HG03097 (cell line): ENCODE measurements at regions not wholly inside any gene's neighbourhood (a gene's known extent, or its start where the extent isn't known, plus 50 kb on each side); places are given as distances from the start of the nearest gene placed in this dataset.

Experiments
- ATAC-seq: cut with Tn5 transposase; IDR thresholded peaks from one replicate; pipeline ENCODE4 v1.9.1; 2021; ENCODE audit not compliant: unreplicated experiment, low FRiP score

- no peak for ATAC-seq
Measured at GRCh38 chr9:106305428-106306133, 557.4 kb upstream of the ZNF462 start.

GRCh38 chr9:106307670-106308069 lies 555.3 kb upstream of the ZNF462 start:
- no peak for ATAC-seq

DNA sequence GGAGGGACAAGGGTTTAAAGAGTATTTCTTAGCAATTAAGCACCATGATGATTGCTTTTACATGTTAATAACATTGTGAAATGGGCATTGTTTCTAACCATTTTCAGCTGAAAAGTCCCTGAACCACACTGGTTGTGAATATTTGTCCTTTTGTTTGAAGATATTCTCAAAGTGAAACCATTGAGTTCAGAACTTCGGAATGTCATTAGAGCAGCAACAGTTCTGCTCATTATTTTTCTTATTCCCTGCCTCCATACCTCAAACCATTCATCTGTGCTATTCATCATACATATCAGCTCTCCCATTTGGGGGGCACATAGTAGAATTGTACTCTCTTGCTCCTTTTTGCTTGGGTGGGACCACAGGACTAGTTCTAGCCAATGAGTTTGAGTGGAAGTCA lies 553.0 kb upstream of the ZNF462 start:
- ATAC-seq, result no peak

DNA sequence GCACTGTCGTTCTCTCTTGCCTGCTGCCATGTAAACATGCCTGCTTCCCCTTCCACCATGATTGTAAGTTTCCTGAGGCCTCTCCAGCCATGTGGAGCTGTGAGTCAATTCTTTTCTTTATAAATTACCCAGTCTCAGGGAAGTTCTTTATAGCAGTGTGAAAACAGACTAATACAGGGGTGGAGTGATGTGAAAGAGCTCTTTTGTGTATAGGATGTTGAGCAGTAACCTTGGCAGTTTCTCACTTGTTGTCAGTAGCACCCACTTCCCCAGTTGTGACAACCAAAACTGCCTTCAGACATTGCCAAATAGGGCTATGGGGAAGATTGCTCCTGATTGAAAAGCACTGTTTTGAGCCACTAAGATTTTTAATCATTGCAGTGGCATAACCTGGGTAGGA lies 552.2 kb upstream of the ZNF462 start:
- no peak for ATAC-seq

DNA sequence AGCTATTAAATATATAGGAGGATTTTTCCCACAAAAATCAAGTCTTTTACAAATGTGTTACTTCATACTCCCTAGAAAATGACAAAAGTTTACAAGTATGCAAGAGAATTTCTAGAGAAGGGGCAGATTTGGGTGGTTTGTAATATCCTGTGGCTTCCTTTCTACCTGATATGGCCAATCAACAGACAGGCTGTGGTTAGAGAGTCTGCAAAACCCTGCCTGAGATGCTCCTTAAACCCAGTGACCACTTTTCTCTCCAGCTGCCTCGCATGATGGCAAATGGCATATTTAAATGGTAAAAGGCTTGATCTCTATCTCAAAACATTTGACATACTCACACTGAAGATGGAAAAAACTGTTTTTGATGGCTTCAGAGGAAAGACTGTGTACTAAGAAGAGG lies 550.1 kb upstream of the ZNF462 start:
- no peak for ATAC-seq

DNA sequence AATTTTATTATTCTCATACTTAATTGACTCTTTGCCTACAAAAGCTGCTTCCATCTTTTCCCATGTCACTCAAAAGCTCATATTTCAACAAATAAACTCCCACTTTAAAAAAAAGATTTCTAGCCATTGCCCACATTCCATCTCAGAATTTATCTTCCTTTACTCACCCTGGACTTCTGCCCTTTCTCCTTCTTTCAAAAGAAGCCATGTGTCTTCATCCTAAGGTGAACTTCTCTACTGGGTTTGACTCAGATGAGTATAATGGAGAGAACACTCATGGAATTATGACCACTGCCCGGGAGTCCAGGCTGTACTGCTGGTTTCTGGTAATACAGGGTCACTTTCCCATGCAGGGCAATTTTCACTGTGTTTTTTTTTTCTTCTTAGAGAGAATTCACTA lies 548.5 kb upstream of the ZNF462 start:
- ATAC-seq, result no peak

- ATAC-seq, result no peak
Measured at GRCh38 chr9:106321394-106322180, 541.4 kb upstream of the ZNF462 start.

- ATAC-seq, result no peak
Measured at GRCh38 chr9:106322706-106323245, 540.2 kb upstream of the ZNF462 start.

DNA sequence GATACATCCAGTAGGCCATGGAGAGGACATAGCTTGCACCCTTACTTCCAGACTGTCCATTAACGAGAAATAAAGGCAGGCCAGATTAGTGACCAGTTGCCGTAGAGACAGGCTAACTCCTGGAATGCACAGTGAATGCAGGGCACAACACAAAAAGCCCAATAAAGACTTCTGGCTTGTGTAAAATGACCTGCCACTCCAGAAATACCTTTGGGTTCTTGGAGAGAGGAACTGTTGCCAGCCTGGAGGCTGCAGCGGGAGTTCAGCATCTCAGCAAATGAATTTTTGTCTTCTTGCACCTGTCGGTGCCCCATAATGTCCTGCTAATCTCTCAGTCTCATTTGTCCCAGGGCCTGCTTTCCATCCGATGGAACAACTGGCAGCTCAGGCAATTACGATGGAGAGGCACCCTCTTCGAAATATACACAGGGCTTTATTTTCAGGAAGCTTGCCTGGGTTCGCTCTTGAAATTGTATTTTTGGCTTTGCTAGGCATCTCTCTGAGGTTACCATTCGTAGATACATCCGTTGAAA lies 538.8 kb upstream of the ZNF462 start:
- ATAC-seq, result no peak

DNA sequence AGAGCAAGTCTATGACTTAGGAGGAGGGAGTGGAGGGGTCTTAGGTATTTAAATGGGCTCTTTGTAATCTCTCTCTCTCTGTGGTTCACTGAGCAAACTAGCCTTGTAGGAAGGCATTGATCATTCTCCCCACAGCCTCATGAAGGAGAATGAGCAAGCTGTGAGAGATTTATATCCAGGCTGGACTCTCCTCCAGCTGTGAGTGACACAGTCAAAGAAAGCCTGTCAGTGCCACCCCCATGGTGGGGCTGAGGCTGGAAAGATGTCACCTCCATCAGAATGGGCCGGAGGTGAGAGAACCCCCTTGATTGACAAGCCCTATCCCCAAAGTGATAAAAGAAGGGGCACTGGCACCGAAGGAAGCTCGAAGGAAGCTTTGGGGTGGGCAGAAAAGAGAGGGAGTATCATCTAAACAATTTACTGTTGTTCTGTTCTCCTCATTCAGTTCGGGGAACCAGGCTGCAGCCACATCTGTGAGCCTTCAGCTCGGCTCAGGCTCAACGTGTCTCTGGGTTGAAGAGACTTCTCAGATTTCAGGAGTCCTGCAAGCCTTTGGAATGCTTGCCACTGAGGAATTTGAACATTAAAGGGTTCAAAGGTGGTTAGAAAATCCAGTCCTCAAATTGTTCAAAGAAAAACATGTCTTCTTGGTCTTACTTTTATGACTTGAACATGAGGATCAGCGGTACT lies 538.2 kb upstream of the ZNF462 start:
- no peak for ATAC-seq

DNA sequence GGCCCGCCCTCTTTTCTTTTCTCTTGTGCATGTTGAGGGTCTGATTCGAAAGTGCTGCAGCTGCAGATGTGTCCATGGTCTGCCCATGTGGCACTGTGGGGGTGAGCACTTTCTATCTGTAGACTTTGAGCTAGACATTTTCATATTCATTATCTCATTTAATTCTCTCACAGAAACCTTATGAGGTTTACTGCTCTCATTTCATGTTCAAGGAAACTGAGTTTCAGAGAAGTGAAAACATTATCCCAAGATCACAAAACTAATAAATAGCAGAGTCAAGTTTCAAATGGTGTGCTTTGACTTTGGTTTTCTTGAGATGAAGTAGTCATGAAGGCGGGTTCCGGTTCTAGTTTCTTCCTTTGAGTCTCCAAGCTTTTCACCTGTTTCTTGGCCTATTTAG lies 536.5 kb upstream of the ZNF462 start:
- no peak for ATAC-seq

DNA sequence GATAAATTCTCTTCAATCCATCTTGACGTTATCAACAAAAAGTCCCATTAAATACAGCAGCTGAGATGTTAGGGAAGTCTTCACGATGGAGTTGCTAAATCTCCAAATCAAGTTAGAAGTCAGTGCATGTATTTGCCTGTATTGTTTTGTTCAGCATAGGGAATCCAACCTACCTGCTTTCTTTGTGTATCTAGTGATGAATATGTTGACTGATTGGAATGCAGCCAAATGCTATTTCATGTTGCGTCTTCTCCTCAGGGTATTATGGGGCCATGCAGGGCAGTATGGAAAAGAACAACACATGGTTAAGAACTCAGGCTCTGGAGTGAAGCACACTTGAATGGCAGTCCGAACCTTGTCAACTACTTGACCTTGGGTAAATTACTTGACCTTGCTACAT lies 529.5 kb upstream of the ZNF462 start:
- ATAC-seq, result no peak

DNA sequence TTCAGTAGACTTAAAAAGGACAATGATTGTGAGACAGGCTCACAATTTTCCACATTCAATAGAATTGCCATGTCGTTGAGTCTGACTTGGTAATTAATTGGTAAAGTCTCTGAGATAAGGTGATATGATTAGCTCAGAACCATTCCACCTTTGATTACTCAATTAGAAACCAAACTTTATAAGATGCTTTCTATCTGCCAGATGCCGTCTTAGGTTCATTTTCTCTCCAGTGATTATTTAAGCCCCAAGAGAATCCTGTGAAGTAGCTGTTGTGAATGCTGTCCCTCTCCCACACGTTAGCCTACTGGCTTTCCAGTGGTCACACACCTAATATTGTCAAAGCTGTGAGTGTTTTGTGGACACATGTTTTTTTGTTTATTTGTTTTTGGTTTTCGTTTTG lies 528.9 kb upstream of the ZNF462 start:
- no peak for ATAC-seq

DNA sequence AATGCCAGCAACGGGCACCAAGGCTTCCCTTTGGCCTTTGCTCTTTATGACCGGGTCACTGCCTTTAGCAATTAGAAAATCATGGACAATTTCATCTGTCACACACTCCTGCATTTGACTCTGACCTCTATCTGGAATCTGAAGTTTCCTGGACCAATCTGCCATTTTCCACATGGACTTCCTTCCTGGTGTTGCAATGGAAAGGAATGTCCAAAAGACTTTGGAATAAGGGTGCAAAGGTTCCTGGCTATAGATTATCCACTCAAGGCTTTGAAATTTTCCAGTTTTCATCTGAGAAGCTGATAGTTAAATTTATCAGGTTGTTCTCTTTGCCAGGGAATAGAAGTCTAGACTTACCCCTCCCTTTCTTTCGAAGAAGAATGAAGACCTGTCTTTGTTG lies 523.1 kb upstream of the ZNF462 start:
- ATAC-seq, result no peak

GRCh38 chr9:106350777-106351176 lies 512.2 kb upstream of the ZNF462 start:
- ATAC-seq, result no peak

DNA sequence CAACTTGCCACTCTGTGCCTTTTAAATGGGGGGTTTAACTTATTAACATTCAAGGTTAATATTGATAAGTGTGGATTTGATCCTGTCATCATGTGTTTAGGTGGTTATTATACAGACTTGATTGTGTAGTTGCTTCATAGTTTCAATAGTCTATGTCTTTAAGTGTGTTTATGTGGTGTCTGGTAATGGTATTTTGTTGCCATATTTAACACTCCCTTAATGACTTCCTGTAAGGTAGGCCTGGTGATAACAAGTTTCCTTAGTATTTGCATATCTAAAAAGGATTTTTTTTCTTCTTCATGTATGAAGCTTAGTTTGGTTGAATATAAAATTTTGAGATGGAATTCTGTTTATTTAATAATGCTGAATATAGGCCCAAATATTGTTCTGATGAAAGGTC lies 506.0 kb upstream of the ZNF462 start:
- ATAC-seq, result no peak

- ATAC-seq, result no peak
Measured at GRCh38 chr9:106358331-106358730, 504.6 kb upstream of the ZNF462 start.

GRCh38 chr9:106376689-106377088 lies 486.3 kb upstream of the ZNF462 start:
- ATAC-seq, result no peak

GRCh38 chr9:106383072-106383471 lies 479.9 kb upstream of the ZNF462 start:
- no peak for ATAC-seq

- no peak for ATAC-seq
Measured at GRCh38 chr9:106387965-106388364, 475.0 kb upstream of the ZNF462 start.

DNA sequence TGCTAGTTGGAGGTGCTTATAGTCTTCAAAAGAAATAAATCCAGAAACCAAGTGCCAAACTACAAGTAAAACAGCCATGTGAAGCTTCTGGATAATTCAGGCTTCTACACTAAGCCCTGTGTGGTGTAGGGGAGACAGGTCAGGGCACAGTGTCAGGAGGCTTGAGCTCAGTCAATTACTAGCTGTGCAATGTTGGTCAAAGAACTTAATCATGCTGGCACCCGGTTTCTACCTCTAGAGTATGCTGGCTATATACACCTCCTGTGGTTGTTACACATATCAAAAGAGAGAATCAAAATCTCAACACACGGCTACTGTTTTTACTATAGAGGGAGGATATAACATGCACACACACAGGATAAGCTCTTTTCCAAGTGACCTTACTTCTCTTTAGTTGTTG lies 469.7 kb upstream of the ZNF462 start:
- ATAC-seq, result no peak
